GM21723 (cell line): ENCODE measurements at regions not wholly inside any gene's neighbourhood (a gene's known extent, or its start where the extent isn't known, plus 50 kb on each side); places are given as distances from the start of the nearest gene placed in this dataset.

ENCODE experiments used
- ATAC-seq: cut with Tn5 transposase; IDR thresholded peaks from one replicate; pipeline ENCODE4 v1.9.1; 2021; ENCODE audit warnings: mild to moderate bottlenecking, moderate library complexity; ENCODE audit not compliant: unreplicated experiment

- no peak for ATAC-seq
Observed at GRCh38 chr17:31595666-31596381, 204.3 kb downstream of the RAB11FIP4 start.

- ATAC-seq: no peak
Observed at GRCh38 chr17:31595076-31595475, 203.6 kb downstream of the RAB11FIP4 start.

DNA sequence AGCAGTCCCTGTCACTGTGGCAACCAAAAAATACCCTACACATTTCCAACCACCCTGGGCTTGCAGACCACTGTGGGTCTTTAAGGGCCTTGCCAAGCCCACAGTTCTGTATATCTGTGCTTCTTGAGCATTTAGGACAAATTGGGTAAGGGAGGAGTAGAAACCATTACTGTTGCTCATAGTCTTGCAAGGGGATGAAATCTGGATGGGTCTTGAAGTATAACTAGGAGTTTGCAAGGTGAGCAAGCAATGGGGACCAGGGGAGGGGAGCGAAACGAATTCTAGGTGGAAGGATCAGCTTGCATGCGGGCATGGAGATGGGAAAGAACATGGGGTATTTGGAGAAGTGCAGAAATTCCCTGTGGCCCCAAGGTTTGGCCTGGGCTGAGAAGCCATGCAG, 202.9 kb downstream of the RAB11FIP4 start:
- no peak for ATAC-seq

- no peak for ATAC-seq
Observed at GRCh38 chr17:31593806-31594205, 202.3 kb downstream of the RAB11FIP4 start.

GRCh38 chr17:31591924-31592323, 200.4 kb downstream of the RAB11FIP4 start:
- no peak for ATAC-seq

DNA sequence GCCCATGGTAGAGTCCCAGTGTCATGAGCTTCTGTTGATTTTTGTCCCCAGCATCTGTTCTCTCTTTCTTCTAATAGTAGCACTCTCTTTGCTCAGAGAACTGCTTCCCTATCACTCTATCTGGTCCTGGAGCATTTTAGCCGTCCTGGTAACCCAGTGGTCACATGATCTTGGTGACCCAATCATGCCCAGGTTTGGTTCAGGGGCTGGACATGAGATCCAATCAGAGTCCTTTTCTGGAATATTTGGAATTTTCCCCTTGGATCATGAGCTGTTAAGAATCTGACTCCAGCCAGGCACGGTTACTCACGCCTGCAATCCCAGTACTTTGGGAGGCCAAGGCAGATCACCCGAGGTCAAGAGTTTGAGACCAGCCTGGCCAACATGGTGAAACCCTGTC, 197.0 kb downstream of the RAB11FIP4 start:
- no peak for ATAC-seq

DNA sequence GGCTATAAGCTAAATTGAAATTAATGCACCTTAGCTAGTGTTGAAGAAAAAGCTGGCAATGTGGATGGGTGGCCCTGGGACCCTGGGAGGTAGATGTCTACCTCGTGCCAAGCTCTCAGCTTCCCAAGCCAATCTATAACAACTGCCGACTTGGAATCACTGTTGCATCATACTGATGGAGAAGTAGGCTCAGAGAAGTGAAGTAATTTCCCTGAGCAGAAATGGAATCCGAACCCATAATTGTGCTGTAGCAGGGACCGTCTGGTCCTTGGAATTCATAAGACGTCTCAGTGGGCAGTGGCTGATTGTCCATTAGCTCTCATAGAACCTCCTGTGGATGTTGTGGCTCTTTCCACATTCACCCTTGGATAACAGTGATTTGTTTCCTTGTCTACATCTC, 196.6 kb downstream of the RAB11FIP4 start:
- ATAC-seq: no peak
